NCI-H2029 (cell line): ENCODE measurements at regions not wholly inside any gene's neighbourhood (a gene's known extent, or its start where the extent isn't known, plus 50 kb on each side); places are given as distances from the start of the nearest gene placed in this dataset.
"Not testable (repeated sequence)": the region's sequence is repeated elsewhere in the genome, so short reads cannot be mapped to it uniquely, and the experiment has no call there.

ENCODE experiments used
- DNase-seq: peaks from one replicate; lab custom pipeline; 2025; lab: John Stamatoyannopoulos, UW

DNA sequence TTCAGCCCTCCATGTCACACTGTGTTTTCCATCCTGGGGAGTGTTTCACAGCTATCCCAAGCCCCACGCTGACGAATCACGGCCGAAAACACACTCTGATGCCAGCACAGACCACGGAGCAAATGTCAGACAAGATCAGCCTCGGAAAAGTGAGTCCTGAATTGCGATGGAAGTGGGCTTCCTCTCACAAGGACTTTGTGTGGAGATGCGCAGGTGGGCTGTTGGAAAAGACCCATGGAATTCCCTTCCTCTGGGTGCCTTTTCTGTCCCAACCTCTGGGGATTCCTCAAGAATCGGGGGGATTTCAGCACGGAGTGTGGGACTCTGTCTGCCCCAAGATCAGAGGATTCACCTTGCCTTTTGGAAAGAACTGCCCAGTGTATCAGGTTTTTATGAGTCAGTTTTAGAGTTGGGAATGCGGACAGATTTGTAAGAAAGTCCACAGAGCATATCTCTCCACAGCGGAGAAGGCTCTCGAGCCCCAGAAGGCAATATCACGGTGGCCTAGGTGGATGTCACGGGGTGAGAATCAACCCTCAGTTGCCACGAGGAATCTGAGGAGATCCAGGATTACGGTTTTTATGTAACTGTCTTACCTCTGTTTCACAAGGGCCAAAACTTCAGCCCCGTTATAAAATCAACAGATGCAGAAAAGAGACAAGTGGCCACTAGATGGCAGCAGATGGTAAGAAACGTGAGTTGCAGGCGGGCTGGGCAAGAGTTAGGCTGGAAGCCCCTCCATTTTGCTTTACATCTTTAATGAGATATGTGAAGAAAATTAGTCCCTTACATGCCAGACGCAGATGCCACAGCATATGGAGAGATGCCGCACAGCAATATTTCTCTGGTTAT is 201.9 kb downstream of the DAD1 start:
- peak; percentile 41 for DNase-seq

- no peak for DNase-seq
These were observed 204.0 kb downstream of the DAD1 start for GRCh38 chr14:22384974-22385526.

DNA sequence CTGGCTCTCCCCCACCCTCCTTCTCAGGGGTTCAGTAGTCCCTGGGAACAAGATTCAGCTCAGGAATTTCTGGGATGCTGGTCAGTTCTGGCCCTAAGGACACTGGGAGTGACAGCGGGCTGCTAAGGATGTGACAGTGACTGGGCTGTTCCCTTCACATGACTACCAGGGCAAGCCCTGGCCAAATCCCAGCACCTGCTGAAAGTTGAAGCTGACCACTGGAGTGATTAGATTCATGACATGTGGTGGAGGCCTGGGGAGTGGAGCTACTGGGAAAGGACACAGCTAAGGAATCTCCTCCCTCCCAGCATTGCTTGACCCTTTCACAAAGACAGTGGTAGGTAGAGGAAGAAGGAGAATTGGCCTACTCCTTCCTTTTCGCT is 204.9 kb downstream of the DAD1 start:
- no peak for DNase-seq

DNA sequence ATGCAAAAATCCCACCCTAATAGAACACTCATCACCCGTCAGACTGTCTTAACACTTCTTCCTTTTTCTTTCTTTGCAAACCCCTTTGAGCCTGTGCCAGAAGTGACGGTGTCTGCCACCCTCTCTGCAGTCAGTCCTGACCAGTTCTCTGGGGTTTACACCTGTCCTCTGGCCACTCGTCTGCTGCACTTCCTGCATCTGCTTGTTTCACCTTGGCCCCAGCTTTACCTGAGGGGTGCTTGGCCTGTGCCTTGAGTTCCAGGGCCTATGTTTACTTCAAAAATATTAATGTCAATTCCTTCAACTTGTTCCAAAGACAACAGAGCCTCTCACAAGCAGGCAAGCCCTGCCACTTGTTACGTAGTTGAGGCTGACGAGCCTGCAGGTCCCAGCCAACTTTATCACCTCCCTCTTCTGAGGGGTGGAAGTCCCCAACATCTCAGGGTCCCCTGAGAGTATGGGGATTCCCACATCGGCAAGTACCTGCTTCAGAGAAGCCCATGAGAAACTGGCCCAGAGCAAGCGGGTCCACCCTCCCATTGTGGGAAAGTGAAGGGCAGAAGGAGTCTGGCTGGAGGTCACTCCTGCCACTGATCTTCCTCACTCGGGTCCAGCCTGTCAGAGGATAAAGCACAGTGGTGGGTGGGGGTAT is 205.4 kb downstream of the DAD1 start:
- DNase-seq, result no peak

DNA sequence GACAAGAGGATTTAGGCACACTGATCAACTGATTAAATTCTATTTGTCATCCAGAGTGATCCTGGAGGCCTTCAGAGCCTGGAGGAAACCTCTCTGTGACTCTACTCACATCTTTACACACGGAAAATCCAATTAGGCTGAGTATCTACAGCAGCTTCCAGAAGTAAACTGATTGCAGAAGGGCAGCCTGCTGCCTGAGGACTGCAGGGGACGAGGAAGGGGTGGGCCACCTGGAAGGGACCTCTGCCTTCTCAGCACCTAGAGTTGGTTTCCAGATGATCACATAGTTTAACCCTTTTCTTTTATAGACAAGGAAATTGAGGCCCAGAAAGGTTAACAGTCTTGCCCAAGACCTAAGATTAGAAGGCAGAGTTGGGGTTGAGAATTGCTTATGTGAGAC is 206.1 kb downstream of the DAD1 start:
- no peak for DNase-seq

GRCh38 chr14:22382395-22382794 is 206.6 kb downstream of the DAD1 start:
- DNase-seq, result no peak

- DNase-seq, result no peak
These were observed 207.3 kb downstream of the DAD1 start for GRCh38 chr14:22381766-22382165.

- DNase-seq, result no peak
These were observed 207.6 kb downstream of the DAD1 start for GRCh38 chr14:22381408-22381760.

GRCh38 chr14:22380571-22381407 is 208.2 kb downstream of the DAD1 start:
- no peak for DNase-seq

GRCh38 chr14:22379727-22380126 is 209.3 kb downstream of the DAD1 start:
- DNase-seq, result no peak

GRCh38 chr14:22378181-22378580 is 210.8 kb downstream of the DAD1 start:
- no peak for DNase-seq

- DNase-seq, result peak; percentile 31
These were observed 213.6 kb downstream of the DAD1 start for GRCh38 chr14:22375321-22375930.

- no peak for DNase-seq
These were observed 218.8 kb downstream of the DAD1 start for GRCh38 chr14:22370084-22370847.

DNA sequence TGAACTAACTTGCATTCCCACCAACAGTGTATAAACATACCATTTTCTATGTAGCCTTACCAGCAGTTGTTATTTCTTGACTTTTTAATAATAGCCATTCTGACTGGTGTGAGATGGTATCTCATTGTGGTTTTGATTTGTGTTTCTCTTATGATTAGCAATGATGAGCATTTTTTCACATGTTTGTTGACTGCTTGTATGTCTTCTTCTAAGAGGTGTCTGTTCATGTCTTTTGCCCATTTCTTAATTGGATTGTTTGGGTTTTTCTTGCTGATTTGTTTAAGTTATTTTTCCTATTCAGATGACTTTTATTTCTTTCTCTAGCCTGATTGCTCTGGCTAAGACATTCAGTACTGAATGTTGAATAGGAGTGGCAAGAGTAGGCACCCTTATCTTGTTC is 230.3 kb downstream of the DAD1 start:
- DNase-seq, result no peak

GRCh38 chr14:22349281-22349680 is 239.7 kb downstream of the DAD1 start:
- not testable (repeated sequence) for DNase-seq

- no peak for DNase-seq
These were observed 244.4 kb downstream of the DAD1 start for GRCh38 chr14:22344673-22345072.

DNA sequence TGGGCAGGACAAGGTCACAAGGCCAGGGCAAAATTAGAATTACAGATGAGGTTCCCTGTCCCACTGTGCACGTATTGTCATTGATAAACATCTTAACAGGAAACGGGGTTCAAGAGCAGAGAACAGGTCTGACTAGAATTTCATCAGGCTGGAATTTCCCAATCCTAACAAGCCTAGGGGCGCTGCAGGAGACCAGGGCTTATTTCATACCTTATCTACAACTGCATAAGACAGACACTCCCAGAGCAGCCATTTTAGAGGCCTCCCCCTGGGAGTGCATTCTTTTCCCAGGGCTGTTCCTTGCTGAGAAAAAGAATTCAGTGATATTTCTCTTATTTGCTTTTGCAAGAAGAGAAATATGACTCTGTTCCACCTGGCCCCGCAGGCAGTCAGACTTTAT is 244.8 kb downstream of the DAD1 start:
- not testable (repeated sequence) for DNase-seq

DNA sequence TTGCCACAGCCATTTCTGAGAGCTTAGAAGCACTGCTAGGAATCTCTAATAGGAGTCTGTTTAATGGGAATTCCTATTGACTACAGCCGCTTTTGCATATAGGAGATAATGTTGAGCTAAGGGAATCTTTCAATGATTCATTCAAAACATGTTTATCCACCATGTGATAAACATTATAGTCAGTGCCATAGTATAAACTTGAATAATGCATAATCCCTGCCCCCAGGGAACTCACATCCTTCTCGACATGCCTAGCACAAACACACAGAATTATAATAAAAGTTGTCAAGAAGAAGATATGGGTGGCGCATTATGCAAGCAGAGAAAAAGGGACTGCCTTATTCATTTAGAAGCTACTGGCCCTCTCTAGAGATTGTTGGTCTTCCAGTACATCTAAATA is 248.0 kb downstream of the DAD1 start:
- no peak for DNase-seq

DNA sequence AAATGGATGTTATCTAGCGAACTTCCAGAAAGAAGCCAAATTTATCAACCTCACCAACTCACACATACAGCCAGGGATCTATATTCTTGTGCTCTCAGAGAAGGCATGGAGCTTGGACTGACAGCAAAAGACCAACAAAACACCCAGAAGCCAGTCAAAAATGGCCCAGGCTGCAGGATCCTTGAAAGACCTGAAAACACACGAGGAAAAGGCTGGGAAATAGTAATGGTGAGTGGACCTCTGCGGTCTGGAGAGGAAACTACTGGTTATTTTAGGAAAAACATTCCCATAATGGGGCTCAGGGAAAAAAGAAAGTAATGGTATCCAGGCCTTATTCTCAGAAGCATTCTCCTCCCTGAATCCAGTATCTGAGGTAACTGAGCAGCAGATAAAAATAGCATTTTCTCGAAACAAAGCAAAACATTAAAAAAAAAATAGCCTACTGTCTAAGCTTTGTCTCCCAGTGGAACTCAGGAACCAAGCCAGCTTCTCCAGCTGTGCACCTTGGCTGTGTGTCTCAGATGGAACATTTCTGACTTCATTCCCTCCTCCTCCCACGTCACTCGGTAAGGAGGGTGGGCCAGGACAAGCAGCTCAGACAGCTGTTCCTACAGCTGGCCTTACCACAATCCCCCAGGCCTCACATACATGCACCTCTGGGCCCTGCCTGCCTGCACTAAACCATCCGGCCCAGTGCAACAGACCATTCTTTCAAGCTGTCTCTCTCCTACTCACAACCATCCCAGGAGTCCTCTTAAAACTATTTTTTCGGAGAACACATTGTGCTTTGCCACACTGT is 249.9 kb downstream of the DAD1 start:
- no peak for DNase-seq

DNA sequence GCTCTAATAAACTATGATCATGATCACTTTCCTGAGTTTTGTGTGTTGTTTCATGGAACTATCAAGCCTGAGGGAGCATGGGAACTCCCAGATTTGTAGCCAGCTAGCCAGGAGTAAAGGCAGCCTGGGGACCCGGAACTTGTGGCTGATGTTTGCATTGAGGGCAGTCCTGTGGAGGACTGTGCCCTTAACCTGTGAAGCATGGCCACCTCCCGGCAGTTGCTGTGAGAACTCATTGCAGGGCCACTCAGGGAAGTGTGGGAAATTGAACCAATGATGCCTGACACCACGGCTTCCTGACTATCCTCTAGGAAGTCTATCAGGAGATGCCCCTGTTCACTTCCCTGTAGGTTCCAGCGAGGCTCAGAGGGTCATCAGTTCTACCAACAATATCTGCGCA is 250.6 kb downstream of the DAD1 start:
- no peak for DNase-seq
